Activated naive CD4-positive, alpha-beta T cell treated with anti-CD3 and anti-CD28 coated beads, Interleukin-2, amount 50 U/mL, for 72 hours (primary cell): ENCODE measurements at regions not wholly inside any gene's neighbourhood (a gene's known extent, or its start where the extent isn't known, plus 50 kb on each side); places are given as distances from the start of the nearest gene placed in this dataset.
A peak's percentile ranks its signal among the peaks of the same experiment; 100 is the strongest.
"Not testable (repeated sequence)": the region's sequence is repeated elsewhere in the genome, so short reads cannot be mapped to it uniquely, and the experiment has no call there.

Source experiments
- ATAC-seq, 2 donors: fragments of 150-1000 bp; cut with Tn5 transposase; 2 replicates each; pipeline ENCODE4 v1.10.0; 2021; ENCODE audit warnings: mild to moderate bottlenecking in 2 of 2, moderate library complexity in 2 of 2
- DNase-seq, 2 donors: peaks; one replicate each; pipeline ENCODE4 v3.0.0; 2021 to 2022; ENCODE audit warnings: low spot score in 2 of 2
- H3K27ac Mint-ChIP-seq, 2 donors: one replicate each; pipeline ENCODE4 v1.8.0; 2022; ENCODE audit warnings: mild to moderate bottlenecking in 2 of 2, mixed read lengths in 2 of 2
- H3K36me3 Mint-ChIP-seq, 2 donors: one replicate each; pipeline ENCODE4 v1.8.0; 2022; ENCODE audit warnings: mixed read lengths in 2 of 2
- H3K9me3 Mint-ChIP-seq, 2 donors: one replicate each; pipeline ENCODE4 v1.8.0; 2022; ENCODE audit warnings: mixed read lengths in 2 of 2

DNA sequence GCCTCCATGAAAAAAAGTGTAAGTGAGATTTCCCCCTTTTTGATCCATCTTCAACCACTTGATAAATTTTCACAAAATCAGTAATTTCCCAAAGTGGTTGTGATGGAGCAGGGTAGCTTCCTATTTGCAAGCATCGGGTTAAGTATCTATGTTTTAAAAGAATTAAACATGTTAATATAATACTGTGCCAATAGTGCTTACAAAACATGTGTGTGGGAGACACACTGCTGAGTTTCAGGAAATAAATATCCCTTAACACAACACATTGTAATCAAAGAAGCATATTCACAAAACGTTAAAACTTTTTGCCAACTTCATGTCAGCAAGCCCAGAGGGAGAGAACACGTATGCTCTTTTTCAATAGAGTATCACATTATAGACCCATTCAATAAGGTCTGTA is 526.9 kb downstream of the TTLL7 start:
- ATAC-seq, H3K27ac Mint-ChIP-seq, H3K36me3 Mint-ChIP-seq: not testable (repeated sequence)

DNA sequence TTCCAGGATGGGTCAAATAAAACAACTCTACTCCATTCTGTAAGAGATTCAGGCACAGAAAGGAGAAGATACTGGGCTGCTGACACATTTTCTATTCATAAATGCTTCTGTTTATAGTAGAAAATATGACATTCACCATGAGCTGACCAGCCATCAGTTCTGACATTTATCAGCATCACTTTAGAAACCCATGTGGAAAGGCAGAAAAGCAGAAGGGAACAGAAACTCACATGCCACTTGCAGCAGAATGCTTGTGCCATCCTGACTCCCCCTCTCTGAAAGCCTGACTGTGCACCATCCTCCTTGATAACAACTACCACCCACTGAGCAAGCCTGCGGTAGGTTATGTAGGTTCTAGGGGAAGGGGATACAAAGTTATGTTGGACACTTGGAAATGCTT is 527.7 kb downstream of the TTLL7 start:
- not testable (repeated sequence) for H3K36me3 Mint-ChIP-seq, H3K27ac Mint-ChIP-seq, H3K9me3 Mint-ChIP-seq

More for the DNA sequence above, 526.9 kb downstream of the TTLL7 start:
- not testable (repeated sequence) for DNase-seq, H3K9me3 Mint-ChIP-seq

DNA sequence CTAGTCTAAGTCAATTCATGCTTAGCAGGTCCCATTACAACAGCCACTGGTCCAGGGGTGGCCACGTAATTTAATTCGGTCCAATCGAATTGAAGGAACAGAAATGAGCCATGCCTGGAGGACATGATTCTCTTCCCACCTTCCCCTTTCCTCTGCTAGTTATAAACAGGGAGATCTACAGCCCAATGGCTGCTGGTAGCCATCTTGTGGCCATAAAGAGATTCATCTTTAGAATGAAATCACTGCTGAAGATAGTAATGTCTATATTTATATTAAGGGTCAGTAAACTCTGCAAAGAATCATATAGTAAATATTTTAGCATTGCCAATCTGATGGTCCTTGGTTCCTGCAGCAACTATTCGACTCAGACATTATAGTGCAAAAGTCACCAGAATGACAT is 530.6 kb downstream of the TTLL7 start:
- DNase-seq, ATAC-seq, H3K9me3 Mint-ChIP-seq, H3K27ac Mint-ChIP-seq, H3K36me3 Mint-ChIP-seq: not testable (repeated sequence)

More for the DNA sequence above, 527.7 kb downstream of the TTLL7 start:
- not testable (repeated sequence) for ATAC-seq, DNase-seq

DNA sequence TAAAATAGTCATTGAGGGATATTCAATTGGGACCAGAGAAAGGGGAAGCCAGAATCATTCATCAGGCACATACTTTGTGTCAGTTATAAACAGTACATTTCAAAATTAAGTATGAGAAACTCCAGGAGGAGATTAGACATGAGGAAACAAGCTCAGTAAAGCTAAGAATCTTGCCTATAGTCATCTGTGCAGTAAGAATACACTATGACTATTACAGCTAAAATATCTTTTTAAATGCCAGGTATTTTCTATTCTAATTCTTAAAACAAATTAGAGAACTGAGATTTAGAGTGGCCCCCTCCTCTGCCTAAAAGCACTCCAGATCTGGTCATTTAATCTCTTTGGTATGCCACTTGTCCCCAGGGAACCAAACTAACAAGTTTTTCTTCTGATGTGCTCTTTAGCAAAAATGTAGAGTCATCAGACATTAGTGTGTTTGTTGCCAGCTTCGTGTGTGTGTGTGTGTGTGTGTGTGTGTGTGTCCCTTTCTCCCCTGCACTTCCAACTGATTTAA is 541.1 kb downstream of the TTLL7 start:
- ATAC-seq, result not testable (repeated sequence)

DNA sequence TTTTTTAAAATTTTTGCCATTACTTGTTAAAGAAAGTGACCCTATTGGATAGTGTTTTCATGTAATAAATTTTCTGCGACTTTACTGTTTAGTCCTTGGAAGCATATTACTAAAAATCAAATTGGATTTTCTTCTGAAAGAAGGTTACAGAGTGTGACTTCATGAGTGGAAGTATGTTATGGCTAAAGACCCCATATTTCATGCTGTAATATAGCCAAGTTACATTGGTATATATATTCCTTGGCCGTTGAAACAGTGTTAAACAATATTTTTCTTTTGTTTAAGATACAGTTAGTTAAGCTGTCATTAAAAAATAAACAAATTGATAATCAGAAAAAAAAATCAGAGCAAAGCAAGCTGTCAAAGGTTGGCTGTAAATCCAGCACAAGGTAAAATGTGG is 541.7 kb downstream of the TTLL7 start:
- not testable (repeated sequence) for DNase-seq, ATAC-seq, H3K9me3 Mint-ChIP-seq, H3K36me3 Mint-ChIP-seq, H3K27ac Mint-ChIP-seq

More for the DNA sequence above, 541.1 kb downstream of the TTLL7 start:
- not testable (repeated sequence) for H3K9me3 Mint-ChIP-seq, H3K27ac Mint-ChIP-seq, H3K36me3 Mint-ChIP-seq, DNase-seq

DNA sequence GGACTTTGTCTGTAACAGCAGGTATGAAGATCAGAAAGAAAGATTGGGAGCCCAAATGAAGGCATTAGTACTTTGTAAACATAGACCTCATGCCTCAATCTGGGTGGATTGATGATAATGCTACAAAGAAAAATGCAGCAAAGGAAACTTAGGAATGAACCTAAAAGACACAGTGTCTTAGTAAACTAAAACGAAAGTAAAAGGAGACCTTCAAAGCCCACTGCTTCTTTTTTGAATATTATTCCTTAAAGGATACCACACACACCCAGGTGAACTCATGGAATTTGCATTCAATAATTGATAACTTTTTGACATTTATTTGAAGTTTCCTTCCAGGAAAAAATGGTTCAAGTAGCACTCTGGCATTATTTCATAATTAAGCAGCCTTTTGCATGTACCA is 543.2 kb downstream of the TTLL7 start:
- ATAC-seq, DNase-seq, H3K9me3 Mint-ChIP-seq, H3K27ac Mint-ChIP-seq, H3K36me3 Mint-ChIP-seq: not testable (repeated sequence)

DNA sequence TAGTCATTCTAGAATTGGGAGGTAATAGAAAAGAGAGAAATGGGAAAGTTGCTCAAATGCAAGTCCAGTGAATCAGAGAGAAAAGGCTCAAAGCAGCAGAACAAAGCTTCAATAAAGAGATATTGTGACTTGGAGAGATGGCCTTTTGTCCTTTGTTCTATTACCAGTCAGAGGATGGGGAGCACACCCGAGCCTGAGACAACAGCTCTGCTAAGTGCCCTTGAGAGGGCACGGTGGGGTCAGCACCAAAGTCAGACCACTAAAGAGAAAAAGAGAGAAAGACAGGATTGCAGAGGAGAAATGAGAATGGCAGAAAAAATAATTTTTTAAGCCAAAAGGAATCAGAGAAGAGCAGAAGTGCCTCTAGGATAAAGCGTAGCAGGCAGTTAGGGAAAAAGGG is 553.1 kb downstream of the TTLL7 start:
- not testable (repeated sequence) for ATAC-seq, H3K27ac Mint-ChIP-seq, H3K9me3 Mint-ChIP-seq, H3K36me3 Mint-ChIP-seq, DNase-seq

DNA sequence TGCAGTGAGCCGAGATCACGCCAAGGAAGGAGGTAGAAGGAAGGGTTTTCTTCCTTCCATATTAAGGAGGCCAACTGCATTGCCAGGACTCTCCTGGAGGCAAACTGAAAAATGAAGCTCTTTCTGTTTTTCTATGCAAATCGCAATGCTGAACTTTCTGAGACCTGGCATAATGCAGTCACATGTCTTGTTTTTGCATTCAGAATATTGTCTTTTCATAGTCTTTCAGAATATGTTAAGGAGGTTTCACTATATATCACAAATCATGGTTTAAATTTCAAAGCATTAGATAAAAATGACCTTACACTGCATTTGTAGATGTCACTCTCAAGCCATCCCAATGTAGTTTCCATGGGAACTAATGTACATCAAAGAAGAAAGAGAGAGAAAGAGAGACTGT is 556.5 kb downstream of the TTLL7 start:
- H3K27ac Mint-ChIP-seq, H3K36me3 Mint-ChIP-seq, H3K9me3 Mint-ChIP-seq, ATAC-seq, DNase-seq: not testable (repeated sequence)

DNA sequence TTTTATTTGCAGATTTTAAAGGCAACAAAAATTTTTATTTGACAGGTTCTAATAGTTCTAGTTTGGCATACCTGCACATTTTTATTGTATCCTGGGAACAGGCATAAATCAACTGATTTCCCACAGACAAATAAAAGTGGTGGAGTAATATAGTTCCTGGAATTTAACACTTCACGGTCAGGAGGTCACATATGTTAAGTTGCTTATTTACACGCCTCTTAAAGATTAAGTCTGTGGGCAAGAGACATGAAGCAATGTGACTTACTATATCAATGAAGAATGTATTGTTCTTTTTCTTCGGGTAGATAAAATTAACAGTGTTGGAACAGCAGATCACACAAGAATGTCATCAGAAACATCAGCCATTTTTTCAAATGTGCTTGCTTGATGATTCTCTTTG is 558.3 kb downstream of the TTLL7 start:
- ATAC-seq, H3K36me3 Mint-ChIP-seq, H3K27ac Mint-ChIP-seq, H3K9me3 Mint-ChIP-seq, DNase-seq: not testable (repeated sequence)

DNA sequence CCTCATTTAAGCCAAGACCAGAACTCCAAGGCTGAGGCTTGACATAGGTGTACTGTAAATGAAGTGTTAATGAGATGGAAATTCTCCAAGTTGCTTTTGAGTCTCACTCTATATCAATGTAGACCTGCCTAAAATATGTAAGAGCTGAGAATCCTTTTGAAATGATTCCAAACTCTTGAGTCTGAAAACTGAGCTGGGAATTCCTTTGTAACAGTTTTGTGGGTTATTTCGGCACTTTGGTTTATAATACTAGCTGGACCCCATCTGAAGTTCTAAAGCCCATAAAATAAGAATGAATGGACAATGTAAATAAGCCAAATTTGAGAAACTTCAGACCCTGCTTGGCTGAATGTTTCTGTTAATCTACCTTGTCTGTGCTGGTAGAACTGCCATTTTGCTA is 558.9 kb downstream of the TTLL7 start:
- ATAC-seq, H3K9me3 Mint-ChIP-seq, H3K36me3 Mint-ChIP-seq, H3K27ac Mint-ChIP-seq, DNase-seq: not testable (repeated sequence)

DNA sequence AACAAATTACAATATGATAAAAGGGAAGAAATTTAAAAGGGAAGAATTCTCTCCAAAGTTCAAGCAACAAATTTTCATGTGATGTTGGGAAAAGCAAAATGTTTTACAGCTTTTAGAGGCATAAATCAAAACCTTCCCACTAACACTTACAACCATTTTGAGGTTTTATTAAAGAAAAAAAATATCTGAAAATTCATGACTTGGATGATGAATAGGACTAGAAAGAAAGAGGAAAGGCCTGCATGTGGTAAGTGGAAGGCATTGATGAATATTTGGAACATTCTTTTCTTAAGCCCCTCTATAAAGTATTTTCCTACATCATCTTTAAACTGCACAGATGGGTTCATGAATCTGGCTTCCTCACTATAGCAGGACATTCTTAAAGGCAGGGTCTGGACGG is 560.6 kb downstream of the TTLL7 start:
- H3K36me3 Mint-ChIP-seq, H3K27ac Mint-ChIP-seq, H3K9me3 Mint-ChIP-seq, ATAC-seq, DNase-seq: not testable (repeated sequence)

DNA sequence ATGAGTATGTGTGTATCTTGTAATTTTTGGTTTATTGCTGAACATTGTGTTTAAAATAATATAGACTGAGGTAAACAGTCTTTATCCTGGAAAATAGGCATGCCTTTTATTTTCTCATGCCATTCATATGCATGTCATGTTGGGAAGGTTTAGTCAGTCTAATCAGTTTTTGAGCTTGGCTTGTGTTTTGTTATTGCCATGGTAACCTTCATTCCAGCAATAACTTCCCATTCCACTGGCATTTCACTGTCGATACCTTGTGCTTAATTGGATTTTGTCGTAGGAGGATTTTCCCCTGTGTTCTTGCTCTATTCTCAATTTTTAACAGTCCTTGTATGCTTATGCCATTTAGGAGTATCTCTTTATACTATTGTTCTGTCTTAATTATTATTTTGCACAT is 563.6 kb downstream of the TTLL7 start:
- H3K36me3 Mint-ChIP-seq, H3K27ac Mint-ChIP-seq, DNase-seq, ATAC-seq, H3K9me3 Mint-ChIP-seq: not testable (repeated sequence)

DNA sequence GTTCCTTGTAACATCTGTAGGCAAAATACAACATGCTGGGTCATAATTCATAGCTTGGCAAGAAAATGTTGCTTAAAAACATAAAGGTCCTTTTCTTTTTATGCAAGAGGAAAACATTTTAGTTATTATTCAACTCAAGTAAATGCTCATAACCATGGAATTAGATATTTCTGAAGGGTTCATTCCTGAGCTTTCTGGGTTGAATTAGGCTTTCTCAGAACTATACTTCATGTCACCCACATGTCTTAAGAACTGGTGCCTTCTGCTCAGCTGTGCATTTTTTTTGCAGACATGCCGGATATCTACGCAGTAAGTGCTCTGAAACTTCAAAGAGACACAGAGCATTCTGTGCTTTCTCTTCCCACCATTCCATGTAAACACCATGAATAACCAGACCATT is 571.4 kb downstream of the TTLL7 start:
- not testable (repeated sequence) for H3K27ac Mint-ChIP-seq, ATAC-seq, DNase-seq, H3K9me3 Mint-ChIP-seq, H3K36me3 Mint-ChIP-seq

DNA sequence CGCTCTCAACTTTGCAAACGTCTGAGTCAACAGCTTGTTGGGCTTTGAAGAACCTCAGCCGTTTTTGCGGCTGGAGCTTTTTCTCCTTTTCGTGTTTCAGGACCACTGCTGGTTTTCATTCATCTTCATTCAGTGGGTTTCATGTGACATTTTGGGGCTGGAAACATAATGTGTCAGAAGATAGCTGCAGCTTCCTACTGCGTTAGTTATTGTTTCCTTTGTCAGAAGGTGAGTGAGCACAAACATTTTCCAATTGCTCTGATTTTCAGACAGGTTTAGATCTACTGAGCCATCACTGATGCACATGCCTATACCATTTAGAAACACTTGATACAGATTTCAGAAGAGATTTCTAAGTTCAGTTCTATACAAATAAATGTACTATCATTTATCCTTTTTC is 575.5 kb downstream of the TTLL7 start:
- peak; percentile 78 to 81 for ATAC-seq
- not testable (repeated sequence) for H3K27ac Mint-ChIP-seq, H3K36me3 Mint-ChIP-seq, DNase-seq
- peaks cover 7 to 11% of the 10 kb centered on the region in 2 donors for H3K9me3 Mint-ChIP-seq

DNA sequence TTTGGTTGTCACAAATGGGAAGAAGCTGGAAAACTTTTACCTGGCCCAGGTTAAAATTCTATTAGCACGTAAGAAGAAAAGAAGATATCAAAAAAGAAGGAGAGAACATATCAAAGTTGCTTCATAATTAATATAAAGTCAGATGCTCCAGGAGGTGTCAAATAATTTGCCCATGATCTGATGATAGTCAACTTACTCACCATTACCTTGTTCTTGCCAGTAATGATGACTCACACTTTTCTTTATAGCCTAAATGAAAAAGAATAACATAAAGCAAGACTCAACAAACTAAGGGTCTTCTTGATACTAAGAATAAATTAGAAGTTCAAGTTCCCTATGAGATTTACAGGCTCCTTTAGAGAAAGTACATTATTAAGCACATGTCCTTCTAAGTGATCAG is 580.4 kb downstream of the TTLL7 start:
- Mint-ChIP-seq H3K27ac (no peak overlapping the region), H3K9me3 (peaks cover 7 to 15% of the 10 kb centered on the region in 2 donors), H3K36me3 (peaks cover 0 to 4% of the 10 kb centered on the region in 2 donors)
- ATAC-seq (no peak), DNase-seq (no peak)

DNA sequence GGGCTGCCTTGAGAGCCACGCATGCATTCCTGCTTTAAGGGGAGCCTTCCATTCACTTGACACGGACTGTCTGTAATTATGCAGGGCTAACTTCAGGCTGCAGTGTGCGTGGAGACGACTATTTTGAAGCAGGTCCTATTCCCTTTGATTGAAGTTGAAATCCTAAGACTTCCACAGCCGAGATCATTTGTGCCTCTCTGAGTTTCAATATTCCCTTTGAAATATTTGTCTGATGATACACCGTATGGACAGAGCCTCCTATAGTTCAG is 585.2 kb downstream of the TTLL7 start:
- H3K9me3 Mint-ChIP-seq, DNase-seq, H3K36me3 Mint-ChIP-seq, ATAC-seq, H3K27ac Mint-ChIP-seq: not testable (repeated sequence)

DNA sequence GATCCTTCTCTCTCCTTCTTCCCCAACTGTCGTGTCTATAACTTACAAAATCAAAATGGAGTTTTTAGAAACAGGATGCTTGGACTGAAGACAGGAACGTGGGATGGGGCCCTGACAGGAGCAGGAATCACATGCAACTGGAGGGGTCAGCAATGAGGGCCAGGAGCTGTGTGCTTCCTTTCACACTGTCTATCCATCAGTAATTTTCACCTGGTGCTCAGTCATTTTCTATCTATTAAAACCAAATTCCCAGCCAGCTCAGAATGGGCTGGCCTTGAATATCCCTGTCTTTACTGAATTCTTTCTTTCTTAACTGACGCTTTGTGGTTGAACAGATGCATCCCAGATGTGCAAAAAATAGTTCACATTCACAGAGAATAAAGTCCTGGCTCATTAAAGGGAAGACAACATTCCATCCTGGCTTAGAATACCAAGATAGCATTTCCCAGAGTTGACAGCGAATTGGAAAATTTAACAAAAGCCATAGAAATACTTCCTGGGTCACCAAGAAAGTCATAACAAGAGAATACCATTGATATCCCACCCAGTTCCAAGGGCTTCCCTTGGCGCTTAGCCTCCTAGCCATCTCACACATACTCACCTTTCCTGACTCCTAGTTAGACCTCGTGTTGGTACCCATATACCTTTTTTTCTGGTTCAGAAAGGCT is 588.1 kb downstream of the TTLL7 start:
- H3K9me3 Mint-ChIP-seq, H3K27ac Mint-ChIP-seq, ATAC-seq, H3K36me3 Mint-ChIP-seq, DNase-seq: not testable (repeated sequence)

DNA sequence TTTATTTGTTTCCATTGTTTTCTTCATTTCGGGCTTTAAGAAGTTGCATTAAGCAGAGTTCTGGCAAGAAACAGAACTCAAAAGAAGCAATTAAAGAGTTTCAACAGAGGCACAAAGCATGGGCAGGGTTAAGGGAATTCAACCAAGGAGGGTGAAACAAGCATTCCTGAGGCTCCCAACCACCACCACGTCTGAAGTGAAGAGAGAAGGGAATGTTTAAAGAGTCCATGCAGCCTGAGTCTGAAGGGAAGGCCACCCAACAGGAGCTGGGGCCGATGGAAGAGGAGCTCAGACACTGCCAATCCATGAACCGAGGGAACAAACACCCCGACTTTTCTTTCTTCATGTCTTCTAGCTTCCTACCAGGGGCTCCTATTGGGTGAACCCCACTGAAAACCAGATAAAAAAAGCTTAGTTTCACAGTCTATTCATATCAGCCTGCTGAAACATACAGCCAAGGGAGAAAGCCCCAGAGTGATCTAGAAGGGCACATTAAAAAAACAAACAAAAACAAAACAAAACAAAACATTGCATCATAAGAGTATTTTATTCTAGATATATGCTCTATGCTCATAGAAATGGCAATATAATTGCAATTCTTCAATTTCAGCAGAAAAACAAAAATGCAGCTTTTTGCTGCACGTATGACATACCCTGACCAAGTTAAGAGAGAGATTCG is 592.1 kb downstream of the TTLL7 start:
- H3K27ac Mint-ChIP-seq, H3K36me3 Mint-ChIP-seq, ATAC-seq, H3K9me3 Mint-ChIP-seq, DNase-seq: not testable (repeated sequence)
